T-helper 22 cell (primary cell): ENCODE measurements at regions not wholly inside any gene's neighbourhood (a gene's known extent, or its start where the extent isn't known, plus 50 kb on each side); places are given as distances from the start of the nearest gene placed in this dataset.
"Not testable (repeated sequence)": the region's sequence is repeated elsewhere in the genome, so short reads cannot be mapped to it uniquely, and the experiment has no call there.

Source experiments
- DNase-seq: peaks from one replicate; pipeline ENCODE4 v3.0.0-alpha.2; 2020; ENCODE audit warnings: low read depth

GRCh38 chr5:87529486-87530076 lies 116.9 kb upstream of the CCNH start:
- no peak for DNase-seq

GRCh38 chr5:87526131-87526530 lies 113.4 kb upstream of the CCNH start:
- DNase-seq: no peak

DNA sequence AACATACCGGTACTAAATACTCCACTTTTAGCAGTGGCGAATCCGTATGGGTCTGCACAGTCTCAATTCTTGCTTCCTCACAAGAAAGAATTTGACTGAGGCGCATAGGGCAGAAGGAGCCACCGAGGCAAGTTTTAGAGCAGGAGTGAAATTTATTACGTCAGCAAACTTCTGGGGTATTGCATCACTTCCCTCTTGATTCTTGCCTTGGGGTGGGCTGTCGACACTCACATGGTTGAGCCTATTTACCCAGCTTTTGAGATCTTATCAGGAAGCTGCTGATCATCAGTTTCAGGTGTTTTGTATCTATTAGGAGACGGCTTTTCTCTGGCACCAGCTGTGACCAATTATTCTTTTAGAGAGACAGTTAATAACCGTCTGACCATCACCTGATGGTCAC lies 111.5 kb upstream of the CCNH start:
- DNase-seq: no peak

DNA sequence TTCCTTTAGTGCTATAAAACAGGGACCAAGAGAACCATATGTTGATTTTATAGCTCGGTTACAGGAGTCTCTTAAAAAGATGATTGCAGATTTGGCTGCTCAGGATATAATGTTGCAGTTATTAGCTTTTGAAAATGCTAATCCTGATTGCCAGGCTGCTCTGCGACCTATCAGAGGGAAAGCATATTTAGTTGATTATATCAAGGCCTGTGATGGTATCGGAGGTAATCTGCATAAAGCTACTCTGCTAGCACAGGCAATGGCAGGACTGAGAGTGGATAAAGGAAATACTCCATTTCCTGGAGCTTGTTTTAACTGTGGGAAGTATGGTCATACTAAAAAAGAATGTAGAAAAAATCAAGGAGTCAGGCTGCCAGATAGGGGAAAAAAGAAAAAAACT lies 99.0 kb upstream of the CCNH start:
- not testable (repeated sequence) for DNase-seq

DNA sequence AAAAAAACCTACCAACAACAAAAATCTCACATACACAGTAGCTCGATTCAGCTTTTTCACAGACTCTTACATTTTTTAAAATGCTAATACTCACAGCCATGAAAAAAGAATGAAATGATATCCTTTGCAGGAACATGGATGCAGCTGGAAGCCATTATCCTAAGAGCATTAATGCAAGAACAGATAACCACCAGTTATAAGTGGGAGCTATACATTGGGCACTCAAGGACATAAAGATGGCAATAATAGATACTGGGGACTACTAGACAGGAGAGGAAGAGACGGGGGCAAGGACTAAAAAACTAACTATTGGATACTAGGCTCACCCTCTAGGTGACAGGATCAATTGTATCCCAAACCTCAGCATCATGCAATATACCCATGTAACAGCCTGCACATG lies 90.3 kb upstream of the CCNH start:
- DNase-seq: no peak

- no peak for DNase-seq
Observed at GRCh38 chr5:87499478-87500410, 87.0 kb upstream of the CCNH start.
